ENCODE measurements at regions not wholly inside any gene's neighbourhood (a gene's known extent, or its start where the extent isn't known, plus 50 kb on each side); places are given as distances from the start of the nearest gene placed in this dataset.

GRCh38 chr7:121793716-121794115 lies 79.2 kb upstream of the PTPRZ1 start:
- TF ChIP-seq, protein P1, sequence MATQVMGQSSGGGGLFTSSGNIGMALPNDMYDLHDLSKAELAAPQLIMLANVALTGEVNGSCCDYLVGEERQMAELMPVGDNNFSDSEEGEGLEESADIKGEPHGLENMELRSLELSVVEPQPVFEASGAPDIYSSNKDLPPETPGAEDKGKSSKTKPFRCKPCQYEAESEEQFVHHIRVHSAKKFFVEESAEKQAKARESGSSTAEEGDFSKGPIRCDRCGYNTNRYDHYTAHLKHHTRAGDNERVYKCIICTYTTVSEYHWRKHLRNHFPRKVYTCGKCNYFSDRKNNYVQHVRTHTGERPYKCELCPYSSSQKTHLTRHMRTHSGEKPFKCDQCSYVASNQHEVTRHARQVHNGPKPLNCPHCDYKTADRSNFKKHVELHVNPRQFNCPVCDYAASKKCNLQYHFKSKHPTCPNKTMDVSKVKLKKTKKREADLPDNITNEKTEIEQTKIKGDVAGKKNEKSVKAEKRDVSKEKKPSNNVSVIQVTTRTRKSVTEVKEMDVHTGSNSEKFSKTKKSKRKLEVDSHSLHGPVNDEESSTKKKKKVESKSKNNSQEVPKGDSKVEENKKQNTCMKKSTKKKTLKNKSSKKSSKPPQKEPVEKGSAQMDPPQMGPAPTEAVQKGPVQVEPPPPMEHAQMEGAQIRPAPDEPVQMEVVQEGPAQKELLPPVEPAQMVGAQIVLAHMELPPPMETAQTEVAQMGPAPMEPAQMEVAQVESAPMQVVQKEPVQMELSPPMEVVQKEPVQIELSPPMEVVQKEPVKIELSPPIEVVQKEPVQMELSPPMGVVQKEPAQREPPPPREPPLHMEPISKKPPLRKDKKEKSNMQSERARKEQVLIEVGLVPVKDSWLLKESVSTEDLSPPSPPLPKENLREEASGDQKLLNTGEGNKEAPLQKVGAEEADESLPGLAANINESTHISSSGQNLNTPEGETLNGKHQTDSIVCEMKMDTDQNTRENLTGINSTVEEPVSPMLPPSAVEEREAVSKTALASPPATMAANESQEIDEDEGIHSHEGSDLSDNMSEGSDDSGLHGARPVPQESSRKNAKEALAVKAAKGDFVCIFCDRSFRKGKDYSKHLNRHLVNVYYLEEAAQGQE (IDR thresholded peaks at IDR 0.05; ENCODE audit: insufficient read depth in 1 of 2, low read depth in 2 of 2, low read length in 2 of 2): no peak
- TF ChIP-seq POLR2AphosphoS5 (IDR thresholded peaks at IDR 0.05; ENCODE audit: low read depth, low read length) (no peak), SIN3A (IDR thresholded peaks at IDR 0.05; ENCODE audit: borderline replicate concordance, insufficient read depth, low read length) (no peak), TAF1 (IDR thresholded peaks at IDR 0.05; ENCODE audit: borderline replicate concordance, insufficient read depth, low read length) (no peak), FOXP2 (optimal IDR thresholded peaks at IDR 0.05; ENCODE audit: borderline replicate concordance, extremely low read depth, extremely low read length, insufficient read depth) (no peak)
